M059J (cell line): ENCODE measurements at regions not wholly inside any gene's neighbourhood (a gene's known extent, or its start where the extent isn't known, plus 50 kb on each side); places are given as distances from the start of the nearest gene placed in this dataset.

Experiments
- DNase-seq: peaks from one replicate; pipeline ENCODE4 v3.0.0-alpha.2; 2012; ENCODE audit warnings: low read depth

DNA sequence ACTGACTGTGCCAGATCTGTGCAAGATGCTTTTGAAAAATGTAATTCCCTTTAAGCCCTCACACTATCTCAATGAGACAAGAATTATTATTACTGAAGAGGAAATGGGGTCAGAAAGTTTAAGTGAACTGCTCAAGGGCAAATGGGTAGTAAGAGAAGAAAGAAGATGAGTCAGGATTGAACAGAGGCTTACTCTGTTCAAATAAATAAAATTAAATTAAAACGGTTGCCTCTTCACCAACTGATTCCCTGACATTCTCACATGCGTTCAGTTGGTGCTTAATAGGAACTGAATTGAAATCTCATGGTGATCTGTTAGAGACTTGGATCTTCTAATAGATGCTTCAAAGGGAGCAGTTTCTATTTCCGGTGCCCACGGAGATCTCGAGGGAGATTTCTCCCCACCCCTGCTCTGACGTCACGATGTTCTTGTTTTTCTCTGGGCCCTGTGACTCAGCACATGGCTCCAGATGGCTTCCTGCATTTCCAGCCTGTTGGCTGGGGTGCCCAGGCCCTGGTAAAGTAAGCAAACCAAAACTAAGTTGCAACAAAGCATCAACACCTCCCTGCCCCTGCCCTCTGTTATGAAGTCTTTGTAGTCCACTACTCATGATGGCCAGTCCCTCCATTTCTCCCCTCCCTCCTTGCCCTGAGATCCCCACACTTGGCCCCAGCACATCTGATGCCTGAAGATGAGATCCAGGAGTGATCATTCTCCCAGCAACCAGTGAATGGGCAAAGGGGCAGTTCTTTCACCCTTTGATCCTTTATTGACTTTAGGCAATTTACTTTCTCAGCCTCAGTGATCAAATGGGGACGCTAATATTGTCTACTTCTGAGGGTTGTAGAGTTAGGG lies 106.1 kb upstream of the CPEB4 start:
- DNase-seq = peak; percentile 94

DNA sequence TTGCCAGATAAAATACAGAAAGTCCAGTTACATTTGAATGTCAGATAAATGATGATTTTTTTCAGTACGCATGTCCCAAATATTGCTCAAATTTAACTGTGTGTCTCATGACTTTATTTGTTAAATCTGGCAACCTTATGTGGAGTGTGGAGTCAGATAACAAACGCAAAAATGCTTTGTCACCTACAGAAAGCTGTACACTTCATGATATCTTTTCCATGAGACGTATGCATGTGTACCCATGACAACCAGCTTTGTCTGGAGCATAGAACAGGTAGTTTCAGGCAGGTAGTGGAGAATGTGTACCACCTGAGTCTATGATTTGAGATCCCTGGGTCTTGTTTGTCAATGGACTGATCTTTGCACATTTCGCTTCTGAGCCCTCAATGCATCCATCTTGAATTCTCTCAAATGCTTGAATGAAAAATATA lies 105.5 kb upstream of the CPEB4 start:
- no peak for DNase-seq

DNA sequence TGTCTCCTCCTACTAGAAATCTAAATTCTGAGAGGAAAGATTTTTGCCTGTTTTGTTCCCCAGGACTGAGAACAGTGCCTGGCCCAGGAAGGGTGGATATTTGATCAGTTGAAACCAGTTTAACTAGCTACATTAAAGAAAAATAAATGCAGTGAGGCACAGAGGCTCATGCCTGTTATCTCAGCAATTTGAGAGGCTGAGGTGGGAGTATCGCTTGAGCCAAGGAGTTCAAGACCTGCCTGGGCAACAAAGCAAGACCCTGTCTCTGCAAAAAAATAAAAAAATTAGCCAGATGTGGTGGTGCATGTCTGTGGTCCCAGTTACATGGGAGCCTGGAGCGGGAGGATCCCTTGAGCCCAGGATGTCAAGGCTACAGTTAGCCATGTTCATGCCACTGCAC lies 104.8 kb upstream of the CPEB4 start:
- no peak for DNase-seq

- no peak for DNase-seq
Measured at GRCh38 chr5:173785400-173785799, 102.7 kb upstream of the CPEB4 start.

DNA sequence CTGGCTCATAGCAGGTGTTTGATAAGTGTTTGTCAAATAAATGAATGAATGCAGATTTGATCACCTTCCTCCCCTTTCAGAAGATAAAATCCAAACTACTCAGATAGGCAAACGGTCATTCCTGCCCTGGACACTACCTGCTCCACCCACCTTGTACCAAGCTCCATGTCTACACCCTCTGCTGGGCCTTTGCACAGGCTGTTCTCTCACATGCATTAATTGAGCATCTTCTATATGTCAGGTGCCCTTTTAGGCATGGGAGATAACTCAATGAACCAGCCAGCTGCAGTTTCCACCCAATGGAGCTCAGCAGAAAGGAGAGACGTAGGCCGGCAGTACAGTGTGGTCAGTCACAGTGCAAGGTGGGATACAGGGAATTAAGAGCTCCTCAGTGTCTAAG lies 102.3 kb upstream of the CPEB4 start:
- DNase-seq = no peak

DNA sequence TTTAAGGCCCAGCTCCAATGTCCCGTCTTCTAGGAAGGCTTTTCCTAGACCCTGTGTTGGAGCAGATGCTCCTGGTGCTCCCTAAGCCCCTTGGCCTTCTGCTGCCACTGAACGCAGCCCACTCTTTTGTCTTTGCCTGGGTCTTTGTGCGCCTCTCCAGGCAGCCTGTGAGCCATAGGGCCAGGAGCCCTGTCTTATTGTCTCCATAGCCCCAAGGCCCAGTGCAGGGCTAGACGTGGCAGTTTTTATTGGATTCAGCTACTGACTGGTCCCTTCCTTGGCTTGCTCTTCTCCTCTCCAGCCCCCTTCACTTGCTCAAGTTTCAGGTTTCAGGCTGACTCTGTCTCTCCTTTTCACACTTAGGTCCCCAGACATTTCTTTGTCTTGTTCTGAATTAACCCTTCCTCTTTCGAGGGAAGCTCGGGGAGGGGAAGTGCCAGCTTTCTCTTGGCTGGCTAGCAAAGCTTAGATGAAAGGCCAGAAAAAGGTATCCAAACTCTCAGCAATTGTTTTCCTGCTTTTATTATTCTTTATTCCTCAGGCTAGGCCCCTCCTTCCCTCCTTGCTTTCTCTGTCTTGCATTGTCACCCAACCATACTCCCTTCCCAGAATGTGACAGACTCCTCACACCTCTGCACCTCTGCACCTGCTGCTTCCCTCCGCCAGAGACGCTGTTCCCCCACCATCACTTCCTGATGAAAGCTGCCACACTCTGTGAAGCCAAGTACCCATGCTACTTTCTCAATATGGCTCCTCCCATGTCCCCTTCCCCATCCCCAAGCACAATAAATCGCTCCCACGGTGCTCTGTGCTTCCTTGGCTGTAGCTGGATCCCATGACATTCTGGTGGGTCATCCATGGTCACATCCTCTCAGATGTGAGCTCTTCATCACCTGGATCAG lies 101.6 kb upstream of the CPEB4 start:
- DNase-seq = no peak

GRCh38 chr5:173789031-173789920 lies 98.9 kb upstream of the CPEB4 start:
- DNase-seq = peak; percentile 94

GRCh38 chr5:173790177-173790719 lies 97.9 kb upstream of the CPEB4 start:
- DNase-seq = no peak

- no peak for DNase-seq
Measured at GRCh38 chr5:173790836-173791546, 97.2 kb upstream of the CPEB4 start.

DNA sequence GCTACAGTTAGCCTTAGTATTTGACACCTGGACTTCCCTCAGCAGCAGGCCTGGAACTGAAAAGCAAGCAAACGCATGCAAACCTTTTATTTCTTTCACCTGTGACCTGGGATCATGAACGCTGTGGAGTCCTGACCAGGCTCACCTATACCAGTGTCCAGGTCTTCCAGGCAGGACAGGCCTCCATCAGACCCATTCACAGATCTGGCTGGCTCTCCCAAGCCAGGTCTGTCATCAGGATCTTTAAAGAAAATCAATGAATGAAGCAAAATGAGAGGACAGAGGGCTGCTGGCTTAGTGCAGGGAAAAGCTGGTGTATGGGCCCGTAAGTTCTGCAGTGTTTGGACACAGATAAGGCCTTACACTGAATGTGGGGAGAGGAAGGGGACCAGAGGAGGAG lies 96.3 kb upstream of the CPEB4 start:
- no peak for DNase-seq

GRCh38 chr5:173792781-173793547 lies 95.2 kb upstream of the CPEB4 start:
- DNase-seq = no peak

GRCh38 chr5:173793648-173794548 lies 94.3 kb upstream of the CPEB4 start:
- peak; percentile 69 for DNase-seq

DNA sequence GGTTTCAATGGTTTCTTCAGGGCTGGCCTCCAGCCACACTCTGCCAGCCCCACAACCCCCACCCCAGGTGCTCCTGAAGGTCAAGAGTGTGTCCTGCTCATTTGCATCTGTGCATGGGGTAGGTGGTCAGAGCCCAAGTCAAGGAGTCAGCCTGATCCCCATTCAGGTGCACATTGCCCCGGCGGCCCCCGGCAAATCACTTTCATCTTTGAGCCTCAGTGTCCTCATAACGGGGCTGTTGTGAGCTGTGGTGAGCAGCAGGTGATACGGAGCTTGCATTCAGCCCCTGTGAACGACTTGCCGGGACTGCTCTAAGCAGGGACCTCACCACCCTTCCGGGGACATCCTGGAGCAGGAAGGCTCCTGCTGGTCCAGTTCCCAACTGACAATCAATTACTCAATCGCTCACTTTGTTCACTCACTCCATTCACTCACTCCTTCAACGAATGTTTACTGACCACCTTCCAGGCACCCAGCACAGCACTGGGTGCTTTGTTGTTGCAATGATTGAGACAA lies 93.2 kb upstream of the CPEB4 start:
- DNase-seq = no peak

DNA sequence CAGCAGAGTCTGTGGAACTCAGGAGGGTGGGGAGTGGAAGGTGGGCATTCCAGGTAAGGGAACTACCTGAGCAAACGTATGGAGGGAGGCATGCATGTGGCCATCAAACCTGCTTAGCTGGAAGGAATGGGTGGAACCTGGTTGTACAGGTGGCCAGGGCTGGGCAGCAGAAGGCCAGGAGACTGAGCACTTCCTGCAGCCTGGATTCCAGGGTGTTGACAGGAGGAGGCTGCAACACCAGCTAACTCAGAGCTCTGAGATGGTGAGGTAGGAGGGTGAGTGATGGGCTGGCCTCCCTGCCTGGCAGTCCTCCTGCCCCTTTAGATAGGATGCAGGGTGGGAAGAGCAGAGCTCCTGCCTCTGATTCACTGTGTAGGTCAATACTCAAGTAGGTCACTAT lies 92.5 kb upstream of the CPEB4 start:
- no peak for DNase-seq

GRCh38 chr5:173796721-173797495 lies 91.2 kb upstream of the CPEB4 start:
- DNase-seq = no peak

DNA sequence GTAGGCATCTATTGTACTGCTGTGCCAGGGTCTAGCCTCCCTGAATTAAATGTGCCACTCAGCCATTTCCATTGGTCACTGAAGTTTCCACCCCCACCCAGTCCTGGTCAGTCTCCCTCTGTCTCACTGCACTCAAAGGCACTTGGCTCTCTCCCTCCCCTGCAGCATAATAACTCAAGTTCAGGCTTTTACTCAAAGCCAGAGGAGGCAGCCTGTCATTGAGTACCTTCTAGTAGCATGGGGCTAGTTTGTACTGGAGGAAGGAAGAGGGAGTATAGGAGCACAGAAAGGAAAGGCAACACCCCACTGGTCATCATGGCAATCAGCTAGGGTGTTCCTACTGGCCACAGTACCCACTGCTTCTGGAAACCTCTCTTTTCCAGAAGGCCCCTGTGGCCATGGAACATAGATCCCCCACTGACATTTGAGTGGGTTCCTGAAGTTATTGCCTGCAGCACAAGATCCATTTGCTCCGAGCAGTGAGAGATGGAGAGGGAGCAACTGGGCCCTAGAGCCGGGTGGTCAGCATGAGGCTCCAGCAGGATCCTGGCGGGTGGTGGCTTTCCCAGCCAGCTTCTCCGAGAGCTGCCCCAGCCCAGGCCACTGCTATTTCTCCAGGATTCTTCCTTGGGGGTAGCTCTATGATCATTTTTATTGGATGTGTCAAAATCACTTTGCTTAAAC lies 89.9 kb upstream of the CPEB4 start:
- no peak for DNase-seq

GRCh38 chr5:173800340-173800739 lies 87.8 kb upstream of the CPEB4 start:
- DNase-seq = no peak
